HG03442 (cell line): ENCODE measurements at regions not wholly inside any gene's neighbourhood (a gene's known extent, or its start where the extent isn't known, plus 50 kb on each side); places are given as distances from the start of the nearest gene placed in this dataset.

Source experiments
- ATAC-seq: cut with Tn5 transposase; IDR thresholded peaks from one replicate; pipeline ENCODE4 v1.9.1; 2021; ENCODE audit warnings: mild to moderate bottlenecking, moderate library complexity; ENCODE audit not compliant: unreplicated experiment

DNA sequence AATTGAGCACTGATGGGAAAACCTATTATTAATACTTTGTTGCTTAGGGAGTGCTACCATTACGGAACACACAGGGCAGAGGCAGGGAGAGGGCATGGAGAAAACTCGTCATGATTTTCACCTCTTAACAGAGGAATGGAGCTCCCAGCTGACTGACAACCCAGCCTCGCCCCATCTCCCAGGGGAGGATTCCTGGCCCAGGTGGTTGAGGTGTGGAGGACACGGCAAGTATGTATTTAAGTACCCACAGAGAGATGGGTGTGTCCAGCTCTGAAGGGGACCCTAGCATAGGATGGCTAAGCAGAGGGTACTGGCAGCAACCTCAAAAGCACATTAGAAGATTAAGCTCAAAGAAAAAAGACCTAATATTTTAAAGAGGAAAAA is 261.9 kb upstream of the MOCS1 start:
- no peak for ATAC-seq

GRCh38 chr6:40195428-40196134 is 261.3 kb upstream of the MOCS1 start:
- no peak for ATAC-seq

- no peak for ATAC-seq
These were observed 260.3 kb upstream of the MOCS1 start for GRCh38 chr6:40194447-40195170.

DNA sequence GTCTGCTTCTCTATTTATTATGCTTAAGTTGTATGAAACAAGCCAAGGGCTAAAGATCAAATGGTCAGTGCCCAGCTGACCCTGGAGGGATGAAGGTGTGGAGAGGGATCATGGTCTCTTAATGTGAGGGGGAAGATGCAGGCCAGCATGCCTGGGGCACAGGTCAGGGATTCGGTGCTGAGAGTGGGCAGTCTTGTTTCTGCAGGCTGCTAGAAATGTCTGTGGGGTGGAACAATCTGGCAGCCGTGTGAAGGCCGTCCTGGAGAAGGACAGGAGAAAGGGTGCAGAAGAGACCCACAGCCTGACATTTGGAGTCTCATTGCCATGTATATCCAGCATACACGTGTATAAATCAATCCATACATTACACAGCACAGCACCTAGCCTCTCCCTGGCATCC is 258.3 kb upstream of the MOCS1 start:
- ATAC-seq, result no peak

DNA sequence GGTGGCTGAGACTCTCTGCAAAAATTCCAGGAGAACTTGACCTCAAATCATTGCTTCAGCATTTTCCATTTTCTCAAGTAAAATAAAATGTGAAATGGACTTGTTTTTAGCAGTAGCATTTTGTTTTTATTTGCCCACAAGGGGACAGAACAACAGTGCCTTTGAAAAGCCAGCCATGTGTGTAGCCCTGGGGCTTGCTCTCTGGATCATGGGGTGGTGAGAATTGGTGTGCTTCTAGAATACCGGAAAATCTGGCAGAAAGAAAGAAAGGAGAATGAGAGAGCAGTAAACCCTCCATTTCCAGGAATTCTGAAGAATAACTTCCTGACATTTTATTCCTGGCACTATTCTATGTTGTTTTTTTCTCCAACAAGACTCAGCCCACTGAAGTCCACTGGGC is 254.7 kb upstream of the MOCS1 start:
- ATAC-seq, result no peak

GRCh38 chr6:40187535-40188144 is 253.4 kb upstream of the MOCS1 start:
- no peak for ATAC-seq

DNA sequence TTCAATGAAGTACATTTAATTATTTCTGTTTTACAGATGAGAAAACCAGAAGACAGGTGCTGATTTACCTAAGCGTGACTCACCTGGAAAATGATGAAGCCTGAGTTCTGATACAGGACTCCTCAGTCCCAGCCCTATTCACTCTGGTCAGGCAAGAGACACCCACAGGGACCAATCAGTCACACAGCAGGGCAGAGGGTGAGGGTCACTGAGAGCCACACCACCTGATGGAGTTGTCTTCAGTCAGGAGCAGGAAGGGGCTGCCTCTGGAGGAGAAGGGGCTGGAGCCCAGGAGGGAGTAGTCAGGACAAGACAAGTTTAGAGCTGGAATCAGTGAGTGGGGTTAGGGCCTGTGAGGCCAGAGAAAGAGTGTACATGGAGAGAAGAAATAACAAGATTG is 251.2 kb upstream of the MOCS1 start:
- no peak for ATAC-seq

- ATAC-seq, result no peak
These were observed 249.6 kb upstream of the MOCS1 start for GRCh38 chr6:40183902-40184301.

DNA sequence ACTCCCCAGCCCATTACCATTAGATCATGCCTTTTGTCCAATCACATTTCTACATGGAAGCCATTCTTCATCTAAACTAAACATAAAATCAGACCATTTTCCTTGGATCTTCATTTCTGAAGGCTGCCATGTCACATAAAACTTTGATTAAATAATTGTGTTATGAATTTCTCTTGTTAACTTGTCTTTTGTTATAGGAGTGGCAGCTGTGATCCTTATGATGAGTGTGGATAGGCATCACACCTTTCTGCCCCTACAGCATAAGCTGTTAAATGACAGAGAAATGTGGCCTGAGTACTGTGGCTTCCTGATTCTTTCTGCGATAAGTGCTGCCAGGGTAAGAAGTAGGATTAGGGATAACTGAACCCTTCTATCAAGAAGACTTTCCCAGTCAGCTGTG is 247.1 kb upstream of the MOCS1 start:
- no peak for ATAC-seq

DNA sequence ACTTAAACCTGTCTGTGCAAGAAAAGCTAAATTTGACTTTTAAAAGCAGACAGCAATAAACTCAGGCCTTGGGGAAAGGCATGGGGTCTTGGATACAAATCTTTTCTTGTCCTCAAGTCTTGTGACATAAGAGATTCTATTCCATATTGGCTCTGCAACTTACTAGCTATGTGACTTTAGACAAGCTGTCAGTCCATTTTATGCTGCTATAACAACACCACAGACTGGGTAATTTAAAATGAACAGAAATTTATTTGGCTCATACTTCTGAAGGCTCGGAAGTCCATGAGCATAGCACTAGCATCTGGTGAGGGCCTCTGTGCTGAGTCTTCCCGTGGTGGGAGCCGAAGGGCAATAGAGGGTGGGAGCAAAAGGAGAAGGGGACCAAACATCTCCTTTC is 246.0 kb upstream of the MOCS1 start:
- no peak for ATAC-seq

DNA sequence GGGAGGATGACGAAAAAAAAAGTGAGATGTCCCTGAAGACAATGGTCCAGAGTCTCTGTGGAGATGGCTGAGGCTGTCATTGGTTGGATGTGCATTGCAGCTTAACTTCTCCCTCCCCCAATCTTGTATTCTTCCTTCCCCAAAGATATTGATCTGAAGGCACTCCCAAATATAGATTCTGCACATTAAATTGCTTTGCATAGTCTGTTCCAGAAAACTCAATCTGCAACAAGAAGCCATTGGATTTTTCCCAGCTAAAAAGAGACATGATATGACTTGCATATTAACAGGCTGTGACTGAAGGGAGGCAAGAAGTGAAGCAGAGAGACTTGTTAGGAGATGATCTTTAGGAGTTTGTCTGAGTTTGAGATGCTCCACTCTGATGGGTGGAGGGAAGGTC is 245.2 kb upstream of the MOCS1 start:
- no peak for ATAC-seq

DNA sequence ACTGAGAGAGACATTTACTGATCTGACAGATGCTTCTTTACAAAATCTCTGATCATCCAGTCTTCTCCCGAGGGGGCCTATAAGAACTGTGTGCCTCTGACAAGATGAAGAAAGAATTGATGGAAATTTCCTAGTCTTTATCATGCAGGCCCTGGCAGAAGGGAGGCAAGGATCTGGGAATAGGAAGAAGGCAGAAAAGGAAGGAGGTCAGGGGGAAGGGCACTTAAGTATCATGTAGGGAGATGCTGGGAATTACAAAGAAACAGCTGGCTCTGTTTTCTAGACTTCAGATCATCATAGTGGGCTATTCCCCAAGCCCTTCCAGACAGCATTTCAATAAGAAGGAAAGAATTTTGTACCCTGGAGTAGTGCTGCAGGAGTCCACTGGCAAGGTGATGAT is 243.3 kb upstream of the MOCS1 start:
- no peak for ATAC-seq

DNA sequence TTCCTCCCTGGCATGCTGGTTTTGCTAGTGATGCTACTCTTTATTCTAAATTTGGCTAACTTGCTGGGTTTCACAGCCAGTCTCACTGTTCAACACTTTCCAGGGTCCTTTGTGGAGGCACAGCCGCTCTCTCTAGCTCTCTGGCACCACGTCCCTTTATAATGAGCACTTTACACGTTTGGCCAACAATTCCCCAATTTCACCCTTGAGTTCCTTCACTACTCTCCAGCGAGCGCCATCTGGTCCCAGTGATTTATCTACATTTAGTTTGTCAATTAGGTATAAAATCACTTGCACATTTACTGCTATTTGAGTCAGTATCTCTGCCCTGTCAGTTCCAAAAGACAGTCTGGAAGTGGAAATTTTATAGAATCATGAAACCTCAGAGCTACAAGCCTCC is 241.9 kb upstream of the MOCS1 start:
- no peak for ATAC-seq

GRCh38 chr6:40172272-40172671 is 238.0 kb upstream of the MOCS1 start:
- no peak for ATAC-seq

DNA sequence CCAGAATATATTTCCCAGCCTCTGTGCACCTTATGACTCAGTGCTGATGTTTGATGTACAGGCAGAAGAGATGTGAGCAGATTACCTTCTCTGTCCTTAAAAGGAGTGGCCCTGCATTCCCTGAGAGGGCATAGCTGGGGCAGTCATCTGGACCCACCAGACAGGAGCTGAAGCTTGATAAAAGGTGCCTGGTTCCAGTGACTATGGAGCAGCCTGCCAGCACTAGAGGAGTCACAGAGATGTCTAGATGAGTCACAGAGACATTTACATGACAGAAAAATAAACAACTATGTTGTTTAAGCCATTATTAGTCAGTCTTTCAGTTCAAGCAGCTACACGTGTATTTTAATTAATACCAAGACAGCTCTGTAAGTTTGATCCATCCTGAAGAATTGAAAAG is 237.1 kb upstream of the MOCS1 start:
- no peak for ATAC-seq

GRCh38 chr6:40170856-40171255 is 236.6 kb upstream of the MOCS1 start:
- no peak for ATAC-seq

- ATAC-seq, result no peak
These were observed 235.6 kb upstream of the MOCS1 start for GRCh38 chr6:40169878-40170277.

- no peak for ATAC-seq
These were observed 232.7 kb upstream of the MOCS1 start for GRCh38 chr6:40166963-40167362.

DNA sequence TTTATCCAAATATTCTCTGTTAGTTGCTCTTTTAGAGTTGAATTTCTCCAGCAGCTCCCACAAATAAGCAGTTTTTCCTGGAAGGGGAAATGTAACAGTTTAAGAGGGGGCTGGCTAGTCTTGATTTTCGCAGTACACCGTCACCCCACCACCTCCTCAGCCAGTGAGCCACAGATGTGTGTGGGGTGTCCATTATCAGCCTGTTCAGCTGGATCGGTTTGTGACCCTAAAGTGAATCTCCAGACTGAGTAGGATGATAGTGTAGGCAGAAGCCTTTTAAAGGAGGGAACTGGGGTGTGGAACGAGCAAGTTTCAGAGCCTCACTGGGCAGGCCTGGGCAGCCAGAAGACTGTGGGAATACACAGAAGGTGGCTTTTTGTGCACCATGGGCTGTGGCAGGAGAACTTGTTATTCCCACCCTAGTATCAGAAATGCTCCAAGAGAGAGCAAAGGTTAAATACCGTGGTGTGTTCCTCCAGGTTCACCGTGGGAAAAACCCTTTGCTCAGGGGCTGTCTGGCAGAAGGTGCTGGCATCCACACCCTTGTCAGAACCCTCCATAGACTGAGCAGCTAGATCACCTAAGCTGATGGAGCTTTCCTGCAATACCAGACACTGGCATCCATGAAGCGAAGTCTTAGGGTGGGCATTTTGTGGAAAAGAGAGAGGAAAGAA is 230.9 kb upstream of the MOCS1 start:
- ATAC-seq, result no peak

DNA sequence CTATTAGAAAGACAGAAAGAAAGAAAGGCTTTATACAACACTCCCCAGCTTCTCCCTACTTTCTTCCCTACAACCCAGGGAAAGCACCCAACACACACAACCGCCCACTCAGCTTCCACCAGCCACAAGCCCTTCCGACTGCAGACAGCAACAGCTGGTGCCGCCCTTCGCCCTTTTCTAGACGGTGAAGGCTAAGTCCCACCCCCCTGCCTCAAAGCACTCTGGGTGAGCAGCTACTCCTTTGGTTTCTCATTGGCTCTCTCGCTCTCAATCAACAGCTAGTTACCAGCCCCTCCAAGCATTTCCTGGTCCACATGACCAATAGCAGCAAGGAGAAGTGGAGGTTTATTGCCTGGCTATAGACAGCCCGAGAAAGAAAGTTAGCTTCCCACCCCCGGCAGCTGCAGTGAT is 230.1 kb upstream of the MOCS1 start:
- ATAC-seq, result no peak

DNA sequence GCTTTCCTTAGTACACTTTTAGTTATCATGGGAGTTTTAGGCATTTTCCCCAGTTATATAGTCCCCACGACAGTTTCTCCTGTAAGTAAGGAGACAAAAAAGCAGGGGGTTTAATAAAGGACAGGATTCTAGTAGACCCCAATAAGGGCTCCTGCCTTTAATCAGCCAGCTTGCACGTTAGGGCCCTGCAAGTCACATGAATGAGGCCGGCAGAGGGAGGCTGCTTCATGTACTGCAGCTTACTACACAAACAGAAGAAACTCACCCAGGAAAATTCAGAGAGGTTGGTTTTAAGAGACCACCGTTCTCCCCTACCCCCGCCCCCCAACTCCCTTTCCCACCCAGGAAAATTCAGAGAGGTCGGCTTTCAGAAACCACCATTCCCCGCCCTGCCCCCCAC is 229.7 kb upstream of the MOCS1 start:
- no peak for ATAC-seq

DNA sequence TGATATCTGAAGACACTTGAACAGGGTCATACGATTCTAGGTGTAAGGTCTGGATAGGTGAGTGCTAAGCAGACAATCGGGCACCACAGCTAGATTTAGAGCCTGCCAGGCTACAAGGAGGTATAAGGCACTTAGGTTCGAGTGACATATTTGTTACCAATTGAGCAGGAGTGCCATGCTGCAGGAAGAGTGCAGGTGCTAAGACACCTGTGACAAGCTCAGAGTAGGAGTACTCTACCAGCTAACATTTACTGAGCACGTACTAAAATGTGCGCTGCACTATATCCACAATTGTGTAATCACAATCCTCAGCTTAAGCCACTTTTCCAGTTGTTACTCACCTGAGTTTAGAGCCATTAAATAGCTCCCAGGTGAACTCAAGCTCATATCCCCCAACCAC is 227.8 kb upstream of the MOCS1 start:
- ATAC-seq, result no peak
